HCT116 (cell line): ENCODE measurements at regions not wholly inside any gene's neighbourhood (a gene's known extent, or its start where the extent isn't known, plus 50 kb on each side); places are given as distances from the start of the nearest gene placed in this dataset.

ENCODE experiments used
- ATAC-seq: fragments of 200-7000 bp; cut with Tn5 transposase; 2 replicates; pipeline ENCODE4 v1.9.1; 2020; ENCODE audit warnings: mild to moderate bottlenecking, moderate library complexity
- BruUV-seq: library from RNA; stranded (reverse); fragments of 400-500 nt; replicated peaks from 2 replicates; lab custom pipeline; 2021; lab: Mats Ljungman, UMichigan
- CTCF ChIA-PET: fragments of 300-600 bp; sonication (Branson Sonifier 250); formaldehyde crosslinking; loops from one replicate; lab custom pipeline; 2021; ENCODE audit warnings: antibody characterized with exemption; lab: Charles Lee
- POLR2A ChIA-PET: fragments of 300-600, 350-600 bp; sonication (Branson Sonifier 250); formaldehyde crosslinking; loops from one replicate; lab custom pipeline; 2021; ENCODE audit warnings: antibody characterized with exemption; lab: Charles Lee
- RAD21 ChIA-PET, 2 experiments: fragments of 300-600 bp; sonication (Branson Sonifier 250); formaldehyde crosslinking; loops; one replicate each; lab custom pipeline; 2023; ENCODE audit warnings: low total read pairs in 2 of 2; ENCODE audit not compliant: uncharacterized antibody in 2 of 2, unreplicated experiment in 2 of 2, low non-redundant PET in 1 of 2; lab: Charles Lee
- DNase-seq: peaks from one replicate; pipeline ENCODE4 v3.0.0-alpha.2; 2010; ENCODE audit warnings: low read depth, low spot score
- H2AFZ ChIP-seq: fragments of 200-600 bp; shearing (Covaris generic), sonication (generic); 2 replicates; pipeline ENCODE4 v1.6.1; 2017; ENCODE audit warnings: low read depth, mixed run types, mixed read lengths, antibody characterized with exemption, low read length; ENCODE audit not compliant: poor library complexity, severe bottlenecking
- H3K27ac ChIP-seq: 2 replicates; pipeline ENCODE4 v1.5.1; 2012; ENCODE audit warnings: low read depth, low read length
- H3K27me3 ChIP-seq: fragments of 200-600 bp; sonication (generic); 2 replicates; pipeline ENCODE4 v1.6.1; 2016; ENCODE audit warnings: mixed run types, low read length, mixed read lengths; ENCODE audit not compliant: insufficient read depth
- H3K36me3 ChIP-seq, 2 experiments: fragments of 200-500 bp in 1 of 2; fragments of 200-600 bp in 1 of 2; sonication (Bioruptor generic) in 1 of 2; sonication (generic) in 1 of 2; 2 replicates each; pipeline versions ENCODE4 v1.5.1 to v1.6.1; 2014 to 2016; ENCODE audit warnings: low read length in 2 of 2, inconsistent platforms in 1 of 2, mixed read lengths in 1 of 2, mixed run types in 1 of 2; ENCODE audit not compliant: insufficient read depth in 2 of 2, control insufficient read depth in 1 of 2
- H3K4me1 ChIP-seq, 2 experiments: fragments of 200-600 bp in 1 of 2; sonication (generic) in 1 of 2; 2 replicates each; pipeline versions ENCODE4 v1.5.1 to v1.6.1; 2012 to 2017; ENCODE audit warnings: low read length in 2 of 2, inconsistent platforms in 1 of 2, mild to moderate bottlenecking in 1 of 2, mixed read lengths in 1 of 2, mixed run types in 1 of 2, moderate library complexity in 1 of 2; ENCODE audit not compliant: insufficient read depth in 2 of 2, control insufficient read depth in 1 of 2
- H3K4me2 ChIP-seq: fragments of 200-600 bp; sonication (generic); 2 replicates; pipeline ENCODE4 v1.6.1; 2017; ENCODE audit warnings: mixed run types, low read length, mixed read lengths
- H3K4me3 ChIP-seq, 2 experiments: fragments of 200-600 bp in 1 of 2; sonication (generic) in 1 of 2; replicated peaks in 1 of 2; 2 replicates each; pipeline ENCODE4 v1.5.1; 2011 to 2016; ENCODE audit warnings: low read length in 2 of 2, control low read depth in 1 of 2, low read depth in 1 of 2, mild to moderate bottlenecking in 1 of 2, mixed read lengths in 1 of 2, mixed run types in 1 of 2
- H3K79me2 ChIP-seq: fragments of 200-600 bp; sonication (generic); 2 replicates; pipeline ENCODE4 v1.6.1; 2017; ENCODE audit warnings: mild to moderate bottlenecking, mixed run types, low read length, moderate library complexity, mixed read lengths; ENCODE audit not compliant: insufficient read depth
- H3K9ac ChIP-seq: fragments of 200-600 bp; sonication (generic); 2 replicates; pipeline ENCODE4 v1.6.1; 2016; ENCODE audit warnings: low read length, mixed read lengths
- H3K9me2 ChIP-seq: fragments of 200-600 bp; sonication (generic), shearing (Covaris generic); 2 replicates; pipeline ENCODE4 v1.6.1; 2017; ENCODE audit warnings: mixed run types, mild to moderate bottlenecking, moderate library complexity; ENCODE audit not compliant: insufficient read depth
- H3K9me3 ChIP-seq, 2 experiments: fragments of 200-500 bp in 1 of 2; fragments of 200-600 bp in 1 of 2; sonication (Bioruptor generic) in 1 of 2; sonication (generic) in 1 of 2; 2 replicates each; pipeline ENCODE4 v1.6.1; 2014 to 2017; ENCODE audit warnings: low read length in 2 of 2, mixed read lengths in 2 of 2, inconsistent platforms in 1 of 2, low read depth in 1 of 2, mild to moderate bottlenecking in 1 of 2, mixed run types in 1 of 2, moderate library complexity in 1 of 2; ENCODE audit not compliant: control insufficient read depth in 1 of 2, insufficient read depth in 1 of 2
- H4K20me1 ChIP-seq: fragments of 200-600 bp; sonication (generic), shearing (Covaris generic); 2 replicates; pipeline ENCODE4 v1.6.1; 2017; ENCODE audit warnings: mixed run types, mild to moderate bottlenecking, moderate library complexity; ENCODE audit not compliant: insufficient read depth
- CBX3 ChIP-seq: IDR thresholded peaks from 2 replicates; pipeline ENCODE4 v1.6.1; 2012; ENCODE audit warnings: low read depth
- CEBPB ChIP-seq: IDR thresholded peaks from 2 replicates; pipeline ENCODE4 v1.6.1; 2012; ENCODE audit warnings: low read depth
- EGR1 ChIP-seq: IDR thresholded peaks from 2 replicates; pipeline ENCODE4 v1.6.1; 2012; ENCODE audit warnings: low read depth
- EZH2 ChIP-seq: fragments of 200-600 bp; sonication (generic); IDR thresholded peaks from 2 replicates; pipeline ENCODE4 v1.6.1; 2017; ENCODE audit warnings: antibody characterized with exemption, mixed run types
- FOSL1 ChIP-seq: IDR thresholded peaks from 2 replicates; pipeline ENCODE4 v1.6.1; 2012; ENCODE audit warnings: low read depth
- POLR2A ChIP-seq: IDR thresholded peaks from 2 replicates; pipeline ENCODE4 v1.7.0; 2011; ENCODE audit warnings: borderline replicate concordance; ENCODE audit not compliant: insufficient read depth, insufficient read length; ENCODE audit errors: extremely low read depth
- RAD21 ChIP-seq: IDR thresholded peaks from 2 replicates; pipeline ENCODE4 v1.6.1; 2012; ENCODE audit warnings: low read depth, mild to moderate bottlenecking
- SRF ChIP-seq: IDR thresholded peaks from 2 replicates; pipeline ENCODE4 v1.6.1; 2012; ENCODE audit warnings: low read depth
- TCF7L2 ChIP-seq: IDR thresholded peaks from 2 replicates; pipeline ENCODE4 v1.7.0; 2011; ENCODE audit warnings: borderline replicate concordance, inconsistent platforms; ENCODE audit not compliant: insufficient read depth, insufficient read length; ENCODE audit errors: extremely low read depth
- ZNF274 ChIP-seq: fragments of 200-500 bp; sonication (Bioruptor generic); IDR thresholded peaks from 2 replicates; pipeline ENCODE4 v1.6.1; 2014; ENCODE audit warnings: mild to moderate bottlenecking, low read depth, low read length, inconsistent platforms
- intact Hi-C: fragments of 100-400 bp; cut with micrococcal nuclease; formaldehyde crosslinking; loops from 2 replicates; pipeline ENCODE4 v1.10.0; 2022

- H3K4me1 ChIP-seq = no peaks in the 10 kb centered on the region
- TF ChIP-seq FOSL1 (no peak), POLR2A (no peak), CEBPB (no peak), RAD21 (no peak), TCF7L2 (no peak), EGR1 (no peak)
- TF ChIP-seq, all 23 proteins: peak for 0
- Histone ChIP-seq H3K9ac (no peak overlapping the region), H3K9me2 (no peaks in the 10 kb centered on the region), H3K9me3 (no peaks in the 10 kb centered on the region; a peak in 1 of 4 replicates), H3K4me3 (no peak overlapping the region), H3K4me2 (no peak overlapping the region), H3K79me2 (no peaks in the 10 kb centered on the region), H3K27ac (no peak overlapping the region), H4K20me1 (no peaks in the 10 kb centered on the region), H3K27me3 (no peaks in the 10 kb centered on the region), H2AFZ (no peak overlapping the region), H3K36me3 (no peaks in the 10 kb centered on the region)
- DNase-seq (no peak), ATAC-seq (no peak)
- ChIA-PET RAD21 (no interaction called here), CTCF (no interaction called here), POLR2A (no interaction called here)
- BruUV-seq = no TSS peak
- intact Hi-C loops = loop anchor here (5.0 kb wide), 1 partner anchor 579 kb away; no protein-coding TSS in a partner anchor
Measured at GRCh38 chr1:217331698-217332097, 299.2 kb downstream of the GPATCH2 start.

DNA sequence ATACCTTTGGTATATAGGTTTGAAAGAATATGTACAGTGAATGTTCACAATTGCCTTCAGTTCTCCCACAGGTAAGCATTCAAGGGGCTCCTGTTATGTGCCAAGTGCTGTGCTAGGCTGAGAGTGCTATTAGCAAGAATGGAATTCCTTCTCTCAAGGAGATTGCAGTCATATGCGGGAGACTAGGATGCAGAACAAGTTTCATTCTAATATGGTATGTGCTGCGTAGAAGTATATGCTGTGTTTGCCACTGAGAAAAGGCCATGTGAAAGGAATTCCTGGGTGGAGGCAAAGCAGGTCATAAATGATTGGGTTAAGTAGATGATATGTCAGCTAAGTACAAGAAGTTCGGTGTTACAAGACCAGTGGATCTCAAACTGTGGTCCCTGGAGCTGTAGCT is 303.0 kb downstream of the GPATCH2 start:
- no peaks in the 10 kb centered on the region for H3K27me3 ChIP-seq
- H3K9me2 ChIP-seq = no peaks in the 10 kb centered on the region
- POLR2A ChIA-PET = no interaction called here
- BruUV-seq = no TSS peak
- no peaks in the 10 kb centered on the region for H4K20me1 ChIP-seq
- no peak overlapping the region for H2AFZ ChIP-seq
- H3K79me2 ChIP-seq = no peaks in the 10 kb centered on the region
- no peaks in the 10 kb centered on the region for H3K36me3 ChIP-seq
- H3K9ac ChIP-seq = no peak overlapping the region
- intact Hi-C loops = no loop called here
- H3K9me3 ChIP-seq = no peaks in the 10 kb centered on the region; a peak in 1 of 4 replicates
- no peaks in the 10 kb centered on the region for H3K4me1 ChIP-seq
- RAD21 ChIA-PET = no interaction called here
- no peak overlapping the region for H3K4me2 ChIP-seq
- TF ChIP-seq CBX3 (no peak), EZH2 (no peak), ZNF274 (no peak), SRF (no peak), EGR1 (no peak)
- TF ChIP-seq, all 23 proteins: peak for 0
- ATAC-seq (no peak), DNase-seq (no peak)
- CTCF ChIA-PET = no interaction called here
- no peak overlapping the region for H3K4me3 ChIP-seq
- H3K27ac ChIP-seq = no peak overlapping the region
